HCT116 (cell line): ENCODE measurements at regions not wholly inside any gene's neighbourhood (a gene's known extent, or its start where the extent isn't known, plus 50 kb on each side); places are given as distances from the start of the nearest gene placed in this dataset.

Experiments
- ATAC-seq: fragments of 200-7000 bp; cut with Tn5 transposase; 2 replicates; pipeline ENCODE4 v1.9.1; 2020; ENCODE audit warnings: mild to moderate bottlenecking, moderate library complexity
- BruUV-seq: library from RNA; stranded (reverse); fragments of 400-500 nt; replicated peaks from 2 replicates; lab custom pipeline; 2021; lab: Mats Ljungman, UMichigan
- CTCF ChIA-PET: fragments of 300-600 bp; sonication (Branson Sonifier 250); formaldehyde crosslinking; loops from one replicate; lab custom pipeline; 2021; ENCODE audit warnings: antibody characterized with exemption; lab: Charles Lee
- POLR2A ChIA-PET: fragments of 300-600, 350-600 bp; sonication (Branson Sonifier 250); formaldehyde crosslinking; loops from one replicate; lab custom pipeline; 2021; ENCODE audit warnings: antibody characterized with exemption; lab: Charles Lee
- RAD21 ChIA-PET, 2 experiments: fragments of 300-600 bp; sonication (Branson Sonifier 250); formaldehyde crosslinking; loops; one replicate each; lab custom pipeline; 2023; ENCODE audit warnings: low total read pairs in 2 of 2; ENCODE audit not compliant: uncharacterized antibody in 2 of 2, unreplicated experiment in 2 of 2, low non-redundant PET in 1 of 2; lab: Charles Lee
- DNase-seq: peaks from one replicate; pipeline ENCODE4 v3.0.0-alpha.2; 2010; ENCODE audit warnings: low read depth, low spot score
- H2AFZ ChIP-seq: fragments of 200-600 bp; shearing (Covaris generic), sonication (generic); 2 replicates; pipeline ENCODE4 v1.6.1; 2017; ENCODE audit warnings: low read depth, mixed run types, mixed read lengths, antibody characterized with exemption, low read length; ENCODE audit not compliant: poor library complexity, severe bottlenecking
- H3K27ac ChIP-seq: 2 replicates; pipeline ENCODE4 v1.5.1; 2012; ENCODE audit warnings: low read depth, low read length
- H3K27me3 ChIP-seq: fragments of 200-600 bp; sonication (generic); 2 replicates; pipeline ENCODE4 v1.6.1; 2016; ENCODE audit warnings: mixed run types, low read length, mixed read lengths; ENCODE audit not compliant: insufficient read depth
- H3K36me3 ChIP-seq, 2 experiments: fragments of 200-500 bp in 1 of 2; fragments of 200-600 bp in 1 of 2; sonication (Bioruptor generic) in 1 of 2; sonication (generic) in 1 of 2; 2 replicates each; pipeline versions ENCODE4 v1.5.1 to v1.6.1; 2014 to 2016; ENCODE audit warnings: low read length in 2 of 2, inconsistent platforms in 1 of 2, mixed read lengths in 1 of 2, mixed run types in 1 of 2; ENCODE audit not compliant: insufficient read depth in 2 of 2, control insufficient read depth in 1 of 2
- H3K4me1 ChIP-seq, 2 experiments: fragments of 200-600 bp in 1 of 2; sonication (generic) in 1 of 2; 2 replicates each; pipeline versions ENCODE4 v1.5.1 to v1.6.1; 2012 to 2017; ENCODE audit warnings: low read length in 2 of 2, inconsistent platforms in 1 of 2, mild to moderate bottlenecking in 1 of 2, mixed read lengths in 1 of 2, mixed run types in 1 of 2, moderate library complexity in 1 of 2; ENCODE audit not compliant: insufficient read depth in 2 of 2, control insufficient read depth in 1 of 2
- H3K4me2 ChIP-seq: fragments of 200-600 bp; sonication (generic); 2 replicates; pipeline ENCODE4 v1.6.1; 2017; ENCODE audit warnings: mixed run types, low read length, mixed read lengths
- H3K4me3 ChIP-seq, 2 experiments: fragments of 200-600 bp in 1 of 2; sonication (generic) in 1 of 2; replicated peaks in 1 of 2; 2 replicates each; pipeline ENCODE4 v1.5.1; 2011 to 2016; ENCODE audit warnings: low read length in 2 of 2, control low read depth in 1 of 2, low read depth in 1 of 2, mild to moderate bottlenecking in 1 of 2, mixed read lengths in 1 of 2, mixed run types in 1 of 2
- H3K79me2 ChIP-seq: fragments of 200-600 bp; sonication (generic); 2 replicates; pipeline ENCODE4 v1.6.1; 2017; ENCODE audit warnings: mild to moderate bottlenecking, mixed run types, low read length, moderate library complexity, mixed read lengths; ENCODE audit not compliant: insufficient read depth
- H3K9ac ChIP-seq: fragments of 200-600 bp; sonication (generic); 2 replicates; pipeline ENCODE4 v1.6.1; 2016; ENCODE audit warnings: low read length, mixed read lengths
- H3K9me2 ChIP-seq: fragments of 200-600 bp; sonication (generic), shearing (Covaris generic); 2 replicates; pipeline ENCODE4 v1.6.1; 2017; ENCODE audit warnings: mixed run types, mild to moderate bottlenecking, moderate library complexity; ENCODE audit not compliant: insufficient read depth
- H3K9me3 ChIP-seq, 2 experiments: fragments of 200-500 bp in 1 of 2; fragments of 200-600 bp in 1 of 2; sonication (Bioruptor generic) in 1 of 2; sonication (generic) in 1 of 2; 2 replicates each; pipeline ENCODE4 v1.6.1; 2014 to 2017; ENCODE audit warnings: low read length in 2 of 2, mixed read lengths in 2 of 2, inconsistent platforms in 1 of 2, low read depth in 1 of 2, mild to moderate bottlenecking in 1 of 2, mixed run types in 1 of 2, moderate library complexity in 1 of 2; ENCODE audit not compliant: control insufficient read depth in 1 of 2, insufficient read depth in 1 of 2
- H4K20me1 ChIP-seq: fragments of 200-600 bp; sonication (generic), shearing (Covaris generic); 2 replicates; pipeline ENCODE4 v1.6.1; 2017; ENCODE audit warnings: mixed run types, mild to moderate bottlenecking, moderate library complexity; ENCODE audit not compliant: insufficient read depth
- CBX3 ChIP-seq: IDR thresholded peaks from 2 replicates; pipeline ENCODE4 v1.6.1; 2012; ENCODE audit warnings: low read depth
- CEBPB ChIP-seq: IDR thresholded peaks from 2 replicates; pipeline ENCODE4 v1.6.1; 2012; ENCODE audit warnings: low read depth
- EGR1 ChIP-seq: IDR thresholded peaks from 2 replicates; pipeline ENCODE4 v1.6.1; 2012; ENCODE audit warnings: low read depth
- EZH2phosphoT487 ChIP-seq: fragments of 200-600 bp; IDR thresholded peaks from 2 replicates; pipeline ENCODE4 v1.6.1; 2018; ENCODE audit warnings: antibody characterized with exemption, borderline replicate concordance
- FOSL1 ChIP-seq: IDR thresholded peaks from 2 replicates; pipeline ENCODE4 v1.6.1; 2012; ENCODE audit warnings: low read depth
- JUND ChIP-seq: IDR thresholded peaks from 2 replicates; pipeline ENCODE4 v1.6.1; 2012
- RAD21 ChIP-seq: IDR thresholded peaks from 2 replicates; pipeline ENCODE4 v1.6.1; 2012; ENCODE audit warnings: low read depth, mild to moderate bottlenecking
- SIN3A ChIP-seq: IDR thresholded peaks from 2 replicates; pipeline ENCODE4 v1.6.1; 2012; ENCODE audit warnings: low read depth
- SP1 ChIP-seq: IDR thresholded peaks from 2 replicates; pipeline ENCODE4 v1.6.1; 2012; ENCODE audit warnings: low read depth
- SRF ChIP-seq: IDR thresholded peaks from 2 replicates; pipeline ENCODE4 v1.6.1; 2012; ENCODE audit warnings: low read depth
- YY1 ChIP-seq: IDR thresholded peaks from 2 replicates; pipeline ENCODE4 v1.6.1; 2011; ENCODE audit warnings: low read length, low read depth, moderate library complexity, mild to moderate bottlenecking; ENCODE audit not compliant: insufficient replicate concordance; ENCODE audit errors: extremely low read depth
- ZFX ChIP-seq: fragments of 450-650 bp; IDR thresholded peaks from 2 replicates; pipeline ENCODE4 v1.6.1; 2017
- intact Hi-C: fragments of 100-400 bp; cut with micrococcal nuclease; formaldehyde crosslinking; loops from 2 replicates; pipeline ENCODE4 v1.10.0; 2022
- TF ChIP-seq, protein P1 (sequence below): IDR thresholded peaks from 2 replicates; pipeline ENCODE4 v1.6.1; 2012
- TF ChIP-seq, protein P2 (sequence below): IDR thresholded peaks from 2 replicates; pipeline ENCODE4 v1.6.1; 2012
- TF ChIP-seq, protein P3 (sequence below), 3 experiments: fragments of 200-600 bp in 1 of 3; sonication (generic) in 1 of 3; IDR thresholded peaks in 2 of 3; conservative IDR thresholded peaks in 1 of 3; 2 replicates each; pipeline ENCODE4 v1.5.1; 2012 to 2017; ENCODE audit warnings: low read depth in 2 of 3, low read length in 2 of 3, antibody characterized with exemption in 1 of 3, borderline replicate concordance in 1 of 3, control low read depth in 1 of 3, mild to moderate bottlenecking in 1 of 3, mixed read lengths in 1 of 3, mixed run types in 1 of 3, moderate library complexity in 1 of 3; ENCODE audit not compliant: insufficient read depth in 1 of 3

DNA sequence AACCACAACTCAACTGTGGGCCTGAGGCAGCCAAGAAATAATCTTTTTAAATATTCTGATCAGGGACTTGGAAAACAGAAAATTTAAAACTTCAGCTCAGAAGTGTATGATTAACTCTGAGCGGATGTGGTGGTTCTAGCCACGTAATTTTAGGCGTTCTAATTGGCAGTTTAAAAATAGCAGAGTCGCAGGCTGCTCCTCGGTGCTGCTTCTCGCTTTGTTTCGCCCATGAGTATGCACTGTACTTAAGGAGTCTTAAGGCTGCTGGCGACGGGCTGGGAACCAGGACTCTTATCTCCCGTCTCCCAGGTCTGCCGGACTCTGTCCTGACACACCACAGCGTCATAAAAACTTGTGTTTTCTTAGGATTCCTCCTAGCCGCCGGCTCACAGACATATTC, 113.4 kb upstream of the PELI2 start:
- Histone ChIP-seq H3K27ac (no peak overlapping the region), H4K20me1 (no peaks in the 10 kb centered on the region), H3K27me3 (0 out of 2 replicates have a peak, but pooled peaks cover 4% of the 10 kb centered on the region), H2AFZ (no peak overlapping the region), H3K36me3 (no peaks in the 10 kb centered on the region), H3K9me2 (no peaks in the 10 kb centered on the region), H3K4me2 (no peak overlapping the region), H3K9me3 (no peaks in the 10 kb centered on the region), H3K79me2 (no peaks in the 10 kb centered on the region), H3K4me3 (no peak overlapping the region), H3K4me1 (no peaks in the 10 kb centered on the region), H3K9ac (no peak overlapping the region)
- BruUV-seq = no TSS peak
- intact Hi-C loops = no loop called here
- no peak for DNase-seq
- RAD21 ChIA-PET = no interaction called here
- ATAC-seq = no peak
- no peak for TF ChIP-seq EGR1
- no peak for TF ChIP-seq ZFX
- TF ChIP-seq CEBPB = no peak
- TF ChIP-seq SP1 = no peak
- no peak for TF ChIP-seq FOSL1
- TF ChIP-seq JUND = no peak
- TF ChIP-seq, protein P1, sequence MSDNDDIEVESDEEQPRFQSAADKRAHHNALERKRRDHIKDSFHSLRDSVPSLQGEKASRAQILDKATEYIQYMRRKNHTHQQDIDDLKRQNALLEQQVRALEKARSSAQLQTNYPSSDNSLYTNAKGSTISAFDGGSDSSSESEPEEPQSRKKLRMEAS = no peak
- TF ChIP-seq, all 23 proteins: peak for 0
- POLR2A ChIA-PET = no interaction called here
- CTCF ChIA-PET = no interaction called here

DNA sequence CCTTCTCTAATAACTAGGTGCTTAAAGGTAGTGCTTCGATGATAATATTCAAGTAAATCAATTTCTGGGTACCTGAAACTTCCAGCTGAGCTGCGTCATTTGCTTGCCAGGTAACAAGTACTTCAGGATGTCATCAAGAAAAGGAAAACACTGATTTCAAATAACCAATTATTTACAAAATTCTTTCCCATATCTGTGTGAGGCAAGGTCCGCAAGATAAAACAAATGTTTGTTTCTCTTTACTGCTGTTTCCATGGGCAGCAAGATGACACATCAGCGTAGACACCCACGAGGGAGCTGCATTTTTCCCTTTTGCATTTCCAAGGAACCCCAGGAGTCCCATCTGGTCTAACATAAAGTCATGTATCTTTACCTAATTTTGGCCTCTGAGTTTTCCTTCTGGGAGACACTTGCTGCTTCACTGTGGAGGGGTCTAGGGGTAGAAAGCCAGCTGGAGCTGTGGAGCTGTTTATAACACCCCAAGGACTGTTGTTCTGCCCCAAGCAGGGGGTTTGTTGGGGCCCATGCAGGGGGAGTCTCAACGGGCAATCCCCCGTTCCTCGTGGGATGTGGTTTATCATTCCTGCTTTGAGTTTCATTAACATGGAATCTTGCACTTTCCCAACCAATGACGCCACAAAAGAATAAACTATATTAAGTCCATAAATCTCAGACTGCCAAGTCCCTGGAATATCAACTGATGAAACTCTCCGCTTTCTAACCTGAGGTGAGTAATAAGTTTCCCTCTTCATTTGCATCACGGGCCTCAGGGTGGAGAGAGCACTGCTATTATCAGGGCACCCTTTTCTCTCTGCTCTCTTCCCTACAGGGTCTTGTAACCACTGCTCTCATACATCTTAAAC, 112.8 kb upstream of the PELI2 start:
- DNase-seq (no peak), ATAC-seq (no peak)
- no TSS peak for BruUV-seq
- no peak overlapping the region for H2AFZ ChIP-seq
- RAD21 ChIA-PET = no interaction called here
- intact Hi-C loops = no loop called here
- no peaks in the 10 kb centered on the region for H3K36me3 ChIP-seq
- no peak overlapping the region for H3K9ac ChIP-seq
- no peaks in the 10 kb centered on the region for H3K9me3 ChIP-seq
- H3K4me1 ChIP-seq = no peaks in the 10 kb centered on the region
- H3K9me2 ChIP-seq = no peaks in the 10 kb centered on the region
- CTCF ChIA-PET = no interaction called here
- H3K79me2 ChIP-seq = no peaks in the 10 kb centered on the region
- no peak overlapping the region for H3K4me2 ChIP-seq
- H4K20me1 ChIP-seq = no peaks in the 10 kb centered on the region
- POLR2A ChIA-PET = no interaction called here
- H3K27ac ChIP-seq = no peak overlapping the region
- no peak overlapping the region for H3K4me3 ChIP-seq
- H3K27me3 ChIP-seq = 0 out of 2 replicates have a peak, but pooled peaks cover 4% of the 10 kb centered on the region
- no peak for TF ChIP-seq EZH2phosphoT487
- no peak for TF ChIP-seq FOSL1
- TF ChIP-seq CBX3 = no peak
- TF ChIP-seq SP1 = no peak
- no peak for TF ChIP-seq SIN3A
- no peak for TF ChIP-seq EGR1
- no peak for TF ChIP-seq SRF
- TF ChIP-seq YY1 = no peak
- no peak for TF ChIP-seq JUND
- TF ChIP-seq RAD21 = no peak
- TF ChIP-seq, protein P2, sequence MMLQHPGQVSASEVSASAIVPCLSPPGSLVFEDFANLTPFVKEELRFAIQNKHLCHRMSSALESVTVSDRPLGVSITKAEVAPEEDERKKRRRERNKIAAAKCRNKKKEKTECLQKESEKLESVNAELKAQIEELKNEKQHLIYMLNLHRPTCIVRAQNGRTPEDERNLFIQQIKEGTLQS = no peak
- TF ChIP-seq, protein P3, sequence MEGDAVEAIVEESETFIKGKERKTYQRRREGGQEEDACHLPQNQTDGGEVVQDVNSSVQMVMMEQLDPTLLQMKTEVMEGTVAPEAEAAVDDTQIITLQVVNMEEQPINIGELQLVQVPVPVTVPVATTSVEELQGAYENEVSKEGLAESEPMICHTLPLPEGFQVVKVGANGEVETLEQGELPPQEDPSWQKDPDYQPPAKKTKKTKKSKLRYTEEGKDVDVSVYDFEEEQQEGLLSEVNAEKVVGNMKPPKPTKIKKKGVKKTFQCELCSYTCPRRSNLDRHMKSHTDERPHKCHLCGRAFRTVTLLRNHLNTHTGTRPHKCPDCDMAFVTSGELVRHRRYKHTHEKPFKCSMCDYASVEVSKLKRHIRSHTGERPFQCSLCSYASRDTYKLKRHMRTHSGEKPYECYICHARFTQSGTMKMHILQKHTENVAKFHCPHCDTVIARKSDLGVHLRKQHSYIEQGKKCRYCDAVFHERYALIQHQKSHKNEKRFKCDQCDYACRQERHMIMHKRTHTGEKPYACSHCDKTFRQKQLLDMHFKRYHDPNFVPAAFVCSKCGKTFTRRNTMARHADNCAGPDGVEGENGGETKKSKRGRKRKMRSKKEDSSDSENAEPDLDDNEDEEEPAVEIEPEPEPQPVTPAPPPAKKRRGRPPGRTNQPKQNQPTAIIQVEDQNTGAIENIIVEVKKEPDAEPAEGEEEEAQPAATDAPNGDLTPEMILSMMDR (IDR thresholded peaks at IDR 0.05 in 2 of 3, conservative IDR thresholded peaks at IDR 0.05 in 1 of 3; ENCODE audit: borderline replicate concordance in 1 of 3, insufficient read depth in 1 of 3, low read depth in 2 of 3, low read length in 2 of 3) = no peak
- TF ChIP-seq, protein P1 = no peak
